ENCODE measurements at regions not wholly inside any gene's neighbourhood (a gene's known extent, or its start where the extent isn't known, plus 50 kb on each side); places are given as distances from the start of the nearest gene placed in this dataset.

GRCh38 chr1:222455188-222455879, 92.6 kb downstream of the HHIPL2 start:
- Mint-ChIP-seq H3K4me3 (peak overlapping the region; percentile 1), H3K27ac (peak overlapping the region; percentile 20), H3K36me3 (ENCODE audit: low read depth) (no peaks in the 10 kb centered on the region), H3K9me3 (peaks cover 14% of the 10 kb centered on the region), H3K4me1 (peaks cover 12% of the 10 kb centered on the region), H3K27me3 (peaks cover 1% of the 10 kb centered on the region)
- intact Hi-C loops (cut with micrococcal nuclease), result loop anchor here (1.0 to 10.0 kb wide), 13 partner anchors 284 to 1645 kb away; no protein-coding TSS in a partner anchor
- ATAC-seq (ENCODE audit: low read depth) (peak; percentile 97), DNase-seq (peak; percentile 63)
- ChIA-PET POLR2A (interaction anchor here (0.8 to 2.1 kb wide), 5 partner anchors 9 to 977 kb away, joined by 3 to 8 read pairs (median 6); partner anchors contain the start of genes AIDA, BROX and DUSP10), CTCF (interaction anchor here (0.7 to 3.6 kb wide), 22 partner anchors 9 to 1645 kb away, joined by 3 to 69 read pairs (median 6); partner anchors contain the start of gene DUSP10)
- TF ChIP-seq CTCF (IDR thresholded peaks at IDR 0.05), result peak; percentile 85

- H3K27me3 Mint-ChIP-seq, result peaks cover 1% of the 10 kb centered on the region
- peak overlapping the region; percentile 5 for H3K27ac Mint-ChIP-seq
- CTCF ChIA-PET, result interaction anchor here (0.8 to 3.6 kb wide), 20 partner anchors 10 to 1644 kb away, joined by 3 to 69 read pairs (median 7); partner anchors contain the start of gene DUSP10
- peaks cover 12% of the 10 kb centered on the region for H3K4me1 Mint-ChIP-seq
- no peak overlapping the region for H3K4me3 Mint-ChIP-seq
- peaks cover 14% of the 10 kb centered on the region for H3K9me3 Mint-ChIP-seq
- DNase-seq (no peak), ATAC-seq (ENCODE audit: low read depth) (no peak)
- no peaks in the 10 kb centered on the region for H3K36me3 Mint-ChIP-seq (ENCODE audit: low read depth)
- POLR2A ChIA-PET, result interaction anchor here (0.8 to 2.1 kb wide), 5 partner anchors 10 to 977 kb away, joined by 3 to 8 read pairs (median 6); partner anchors contain the start of genes AIDA, BROX and DUSP10
- no peak for TF ChIP-seq CTCF (IDR thresholded peaks at IDR 0.05)
- intact Hi-C loops (cut with micrococcal nuclease), result loop anchor here (1.0 to 10.0 kb wide), 13 partner anchors 283 to 1644 kb away; no protein-coding TSS in a partner anchor
Measured at GRCh38 chr1:222454782-222455181, 93.1 kb downstream of the HHIPL2 start.

GRCh38 chr1:222454186-222454585, 93.7 kb downstream of the HHIPL2 start:
- H3K27ac Mint-ChIP-seq, result no peak overlapping the region
- intact Hi-C loops (cut with micrococcal nuclease), result loop anchor here (2.0 to 10.0 kb wide), 2 partner anchors 445 to 909 kb away; no protein-coding TSS in a partner anchor
- no peak for TF ChIP-seq CTCF (IDR thresholded peaks at IDR 0.05)
- DNase-seq (no peak), ATAC-seq (ENCODE audit: low read depth) (no peak)
- H3K27me3 Mint-ChIP-seq, result peaks cover 4% of the 10 kb centered on the region
- peaks cover 12% of the 10 kb centered on the region for H3K4me1 Mint-ChIP-seq
- CTCF ChIA-PET, result interaction anchor here (0.8 to 3.6 kb wide), 13 partner anchors 11 to 1644 kb away, joined by 3 to 69 read pairs (median 9); partner anchors contain the start of gene DUSP10
- no peak overlapping the region for H3K4me3 Mint-ChIP-seq
- peaks cover 14% of the 10 kb centered on the region for H3K9me3 Mint-ChIP-seq
- POLR2A ChIA-PET, result interaction anchor here (2.1 kb wide), 1 partner anchor 976 kb away, joined by 8 read pairs; no protein-coding TSS in a partner anchor
- no peaks in the 10 kb centered on the region for H3K36me3 Mint-ChIP-seq (ENCODE audit: low read depth)

GRCh38 chr1:222452031-222452430, 95.9 kb downstream of the HHIPL2 start:
- peaks cover 6% of the 10 kb centered on the region for H3K27me3 Mint-ChIP-seq
- POLR2A ChIA-PET, result no interaction called here
- TF ChIP-seq CTCF (IDR thresholded peaks at IDR 0.05), result no peak
- ATAC-seq (ENCODE audit: low read depth), result no peak
- CTCF ChIA-PET, result no interaction called here
- intact Hi-C loops (cut with micrococcal nuclease), result loop anchor here (10.0 kb wide), 1 partner anchor 907 kb away; no protein-coding TSS in a partner anchor
- H3K4me1 Mint-ChIP-seq, result peaks cover 12% of the 10 kb centered on the region
- no peak for DNase-seq
- peaks cover 2% of the 10 kb centered on the region for H3K9me3 Mint-ChIP-seq
- H3K4me3 Mint-ChIP-seq, result no peak overlapping the region
- no peak overlapping the region for H3K27ac Mint-ChIP-seq
- no peaks in the 10 kb centered on the region for H3K36me3 Mint-ChIP-seq (ENCODE audit: low read depth)

GRCh38 chr1:222443566-222443965, 104.3 kb downstream of the HHIPL2 start:
- H3K36me3 Mint-ChIP-seq (ENCODE audit: low read depth), result no peaks in the 10 kb centered on the region
- DNase-seq, result no peak
- no peak for ATAC-seq (ENCODE audit: low read depth)
- no peaks in the 10 kb centered on the region for H3K9me3 Mint-ChIP-seq
- TF ChIP-seq CTCF (IDR thresholded peaks at IDR 0.05), result no peak
- no peaks in the 10 kb centered on the region for H3K4me1 Mint-ChIP-seq
- H3K27ac Mint-ChIP-seq, result no peak overlapping the region
- ChIA-PET CTCF (interaction anchor here (1.4 to 1.6 kb wide), 2 partner anchors 10 to 12 kb away, joined by 4 to 9 read pairs; no protein-coding TSS in a partner anchor), POLR2A (no interaction called here)
- peaks cover 7% of the 10 kb centered on the region for H3K27me3 Mint-ChIP-seq
- no peak overlapping the region for H3K4me3 Mint-ChIP-seq
- intact Hi-C loops (cut with micrococcal nuclease), result no loop called here
